ENCODE measurements at regions not wholly inside any gene's neighbourhood (a gene's known extent, or its start where the extent isn't known, plus 50 kb on each side); places are given as distances from the start of the nearest gene placed in this dataset.
"Not testable (repeated sequence)": the region's sequence is repeated elsewhere in the genome, so short reads cannot be mapped to it uniquely, and the experiment has no call there.

GRCh38 chr20:30281584-30282197 lies 975.8 kb upstream of the DEFB115 start:
- WGBS, 2 donors: 70 to 84% methylated on average over 2 to 40 of the region's 41 CpGs

GRCh38 chr20:30283476-30284280 lies 973.8 kb upstream of the DEFB115 start:
- peak overlapping the region in 2 of 4 donors; percentile 56 to 61 for H3K27ac ChIP-seq
- not testable (repeated sequence) for H3K36me3 ChIP-seq, H3K9me3 ChIP-seq, H3K27me3 ChIP-seq
- H3K4me3 ChIP-seq: peak overlapping the region in 3 of 4 donors; percentile 13 to 60 (median 46)
- H3K4me1 ChIP-seq: peaks cover 0 to 27% (median 0%) of the 10 kb centered on the region in 4 donors
- WGBS, 2 donors: 41 to 70% methylated on average over 45 to 46 of the region's 47 CpGs
- DNase-seq (ENCODE audit: low spot score in 2 of 2): peak in 1 of 2 donors; percentile 45

More at GRCh38 chr20:30281584-30282197, 975.8 kb upstream of the DEFB115 start:
- peaks cover 0 to 22% (median 0%) of the 10 kb centered on the region in 4 donors for H3K4me1 ChIP-seq
- H3K4me3 ChIP-seq: peak overlapping the region in 1 of 4 donors; percentile 8
- no peak for DNase-seq (ENCODE audit: low spot score in 2 of 2)
- H3K27me3 ChIP-seq: no peaks in the 10 kb centered on the region
- TF ChIP-seq POLR2A (IDR thresholded peaks at IDR 0.05): no peak
- TF ChIP-seq CTCF (IDR thresholded peaks at IDR 0.05): no peak
- TF ChIP-seq EP300 (IDR thresholded peaks at IDR 0.05): no peak
- H3K36me3 ChIP-seq: no peaks in the 10 kb centered on the region
- no peak overlapping the region for H3K27ac ChIP-seq
- H3K9me3 ChIP-seq: no peaks in the 10 kb centered on the region

GRCh38 chr20:30284281-30284905 lies 973.1 kb upstream of the DEFB115 start:
- 59 to 86% methylated on average over 26 to 33 of the region's 33 CpGs for WGBS, 2 donors
- Histone ChIP-seq H3K4me1 (peaks cover 0 to 31% (median 0%) of the 10 kb centered on the region in 4 donors), H3K27me3 (no peaks in the 10 kb centered on the region), H3K36me3 (no peaks in the 10 kb centered on the region), H3K9me3 (no peaks in the 10 kb centered on the region), H3K27ac (peak overlapping the region in 1 of 4 donors; percentile 56), H3K4me3 (peak overlapping the region in 3 of 4 donors; percentile 13 to 60 (median 46))
- no peak for TF ChIP-seq EP300 (IDR thresholded peaks at IDR 0.05)
- TF ChIP-seq POLR2A (IDR thresholded peaks at IDR 0.05): no peak
- TF ChIP-seq CTCF (IDR thresholded peaks at IDR 0.05): no peak
- DNase-seq (ENCODE audit: low spot score in 2 of 2): no peak

- H3K4me3 ChIP-seq: no peak overlapping the region
- H3K27me3 ChIP-seq: no peaks in the 10 kb centered on the region
- TF ChIP-seq POLR2A (IDR thresholded peaks at IDR 0.05) (no peak), CTCF (IDR thresholded peaks at IDR 0.05) (no peak), EP300 (IDR thresholded peaks at IDR 0.05) (no peak)
- H3K36me3 ChIP-seq: no peaks in the 10 kb centered on the region
- WGBS, 2 donors: 83 to 90% methylated on average over 17 of the region's 17 CpGs
- no peak for DNase-seq (ENCODE audit: low spot score in 2 of 2)
- H3K4me1 ChIP-seq: peaks cover 0 to 40% (median 0%) of the 10 kb centered on the region in 4 donors
- H3K9me3 ChIP-seq: no peaks in the 10 kb centered on the region
- H3K27ac ChIP-seq: no peak overlapping the region
Measured at GRCh38 chr20:30285677-30286076, 971.8 kb upstream of the DEFB115 start.

- peaks cover 0 to 44% (median 0%) of the 10 kb centered on the region in 4 donors for H3K4me1 ChIP-seq
- no peaks in the 10 kb centered on the region for H3K36me3 ChIP-seq
- no peaks in the 10 kb centered on the region for H3K9me3 ChIP-seq
- no peaks in the 10 kb centered on the region for H3K27me3 ChIP-seq
- no peak overlapping the region for H3K27ac ChIP-seq
- 64 to 83% methylated on average over 15 of the region's 15 CpGs for WGBS, 2 donors
- no peak for TF ChIP-seq POLR2A (IDR thresholded peaks at IDR 0.05)
- TF ChIP-seq CTCF (IDR thresholded peaks at IDR 0.05): no peak
- TF ChIP-seq EP300 (IDR thresholded peaks at IDR 0.05): no peak
- H3K4me3 ChIP-seq: no peak overlapping the region
- DNase-seq (ENCODE audit: low spot score in 2 of 2): no peak
Measured at GRCh38 chr20:30286157-30286556, 971.3 kb upstream of the DEFB115 start.

- 90 to 92% methylated on average over 22 of the region's 22 CpGs for WGBS, 2 donors
- Histone ChIP-seq H3K4me1 (peaks cover 0 to 45% (median 0%) of the 10 kb centered on the region in 4 donors), H3K27ac (peak overlapping the region in 1 of 4 donors; percentile 82)
- not testable (repeated sequence) for H3K36me3 ChIP-seq; H3K27me3 ChIP-seq; H3K9me3 ChIP-seq; H3K4me3 ChIP-seq; DNase-seq (ENCODE audit: low spot score in 2 of 2)
Measured at GRCh38 chr20:30287459-30287858, 970.0 kb upstream of the DEFB115 start.

All from tibial nerve (tissue), 4 donors.